ENCODE measurements at regions not wholly inside any gene's neighbourhood (a gene's known extent, or its start where the extent isn't known, plus 50 kb on each side); places are given as distances from the start of the nearest gene placed in this dataset.

- intact Hi-C loops (cut with DNase I), result no loop called here
- Histone ChIP-seq H3K36me3 (no peaks in the 10 kb centered on the region), H3K27ac (no peak overlapping the region), H3K9me3 (no peaks in the 10 kb centered on the region), H3K4me1 (no peaks in the 10 kb centered on the region), H3K27me3 (no peaks in the 10 kb centered on the region), H3K4me3 (no peak overlapping the region)
- no peak for TF ChIP-seq CTCF (IDR thresholded peaks at IDR 0.05)
- DNase-seq (no peak), ATAC-seq (no peak)
These were observed 131.3 kb downstream of the ALOX5 start for GRCh38 chr10:45505311-45505710.

- Histone ChIP-seq H3K4me3 (no peak overlapping the region), H3K4me1 (no peaks in the 10 kb centered on the region), H3K27me3 (no peaks in the 10 kb centered on the region), H3K9me3 (no peaks in the 10 kb centered on the region), H3K36me3 (no peaks in the 10 kb centered on the region), H3K27ac (no peak overlapping the region)
- ATAC-seq, result no peak
- intact Hi-C loops (cut with DNase I), result no loop called here
- no peak for TF ChIP-seq CTCF (IDR thresholded peaks at IDR 0.05)
- DNase-seq, result no peak
These were observed 128.4 kb downstream of the ALOX5 start for GRCh38 chr10:45502458-45502857.

DNA sequence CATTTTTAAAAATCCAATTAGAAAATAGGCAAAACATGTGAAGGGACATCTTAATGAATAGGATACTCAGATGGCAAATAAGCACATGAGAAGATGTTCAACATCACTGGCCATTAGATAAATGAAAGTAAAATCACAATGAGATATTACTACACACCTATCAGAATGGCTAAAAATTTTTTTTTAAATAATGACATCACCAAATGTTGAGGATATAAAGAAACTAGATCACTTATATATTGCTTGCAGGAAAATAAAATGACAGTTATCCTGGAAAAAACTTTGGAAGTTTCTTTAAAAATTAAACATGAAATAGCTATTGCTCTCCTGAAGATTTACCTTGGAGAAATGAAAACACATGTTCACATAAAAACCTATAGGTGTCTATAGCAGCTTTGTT is 127.8 kb downstream of the ALOX5 start:
- no peaks in the 10 kb centered on the region for H3K36me3 ChIP-seq
- H3K4me3 ChIP-seq, result no peak overlapping the region
- H3K27ac ChIP-seq, result no peak overlapping the region
- no peak for ATAC-seq
- intact Hi-C loops (cut with DNase I), result no loop called here
- H3K27me3 ChIP-seq, result no peaks in the 10 kb centered on the region
- peaks cover 0 to under 1% of the 10 kb centered on the region in 2 donors for H3K9me3 ChIP-seq
- no peaks in the 10 kb centered on the region for H3K4me1 ChIP-seq
- no peak for TF ChIP-seq CTCF (IDR thresholded peaks at IDR 0.05)
- DNase-seq, result no peak

DNA sequence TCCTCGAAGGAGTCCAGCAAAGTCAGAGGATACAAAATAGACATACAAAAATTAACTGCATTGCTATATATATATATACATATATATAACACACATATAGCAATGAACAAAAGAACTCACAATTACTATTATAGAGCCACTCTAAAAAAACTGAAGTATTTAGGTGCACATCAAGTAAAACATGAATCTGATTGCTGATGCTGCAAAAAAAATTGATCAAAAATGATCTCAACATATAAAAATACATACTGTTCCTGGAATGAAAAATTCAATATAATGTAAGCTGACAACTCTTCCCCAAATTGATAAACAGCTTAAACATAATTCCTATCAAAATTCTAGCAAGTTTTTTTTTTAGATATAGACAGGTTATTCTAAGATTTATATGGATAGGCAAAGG is 126.8 kb downstream of the ALOX5 start:
- no peak for TF ChIP-seq CTCF (IDR thresholded peaks at IDR 0.05)
- H3K27me3 ChIP-seq, result no peaks in the 10 kb centered on the region
- H3K36me3 ChIP-seq, result no peaks in the 10 kb centered on the region
- no peak overlapping the region for H3K4me3 ChIP-seq
- no peak for ATAC-seq
- H3K9me3 ChIP-seq, result peaks cover 0 to 10% of the 10 kb centered on the region in 2 donors
- H3K4me1 ChIP-seq, result no peaks in the 10 kb centered on the region
- H3K27ac ChIP-seq, result no peak overlapping the region
- no peak for DNase-seq
- intact Hi-C loops (cut with DNase I), result no loop called here

DNA sequence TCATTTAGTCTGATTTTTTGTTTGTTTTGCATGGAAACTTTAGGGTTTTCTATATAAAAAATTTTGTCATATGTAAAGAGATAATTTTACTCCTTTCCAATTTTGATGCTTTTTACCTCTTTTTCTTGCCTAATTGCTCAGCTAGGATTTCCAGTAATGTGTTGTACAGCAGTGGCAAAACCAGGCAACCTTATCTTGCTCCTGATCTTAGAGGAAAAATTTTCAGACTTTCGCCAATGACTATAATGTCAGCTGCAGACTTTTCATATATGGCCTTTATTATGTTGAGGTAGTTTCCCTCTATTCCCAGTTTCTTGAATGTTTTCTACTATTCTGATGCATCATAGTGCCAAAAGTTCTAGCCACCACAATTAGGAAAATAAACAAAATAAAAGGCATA is 126.3 kb downstream of the ALOX5 start:
- no peaks in the 10 kb centered on the region for H3K27me3 ChIP-seq

More for the DNA sequence above, 126.3 kb downstream of the ALOX5 start:
- Histone ChIP-seq H3K4me3 (no peak overlapping the region), H3K9me3 (peaks cover 0 to 14% of the 10 kb centered on the region in 2 donors), H3K27ac (no peak overlapping the region), H3K4me1 (no peaks in the 10 kb centered on the region), H3K36me3 (no peaks in the 10 kb centered on the region)
- intact Hi-C loops (cut with DNase I), result no loop called here
- no peak for TF ChIP-seq CTCF (IDR thresholded peaks at IDR 0.05)
- DNase-seq (no peak), ATAC-seq (no peak)

All from left lung (tissue), 4 donors.